Stromal cell of bone marrow (primary cell): ENCODE measurements at regions not wholly inside any gene's neighbourhood (a gene's known extent, or its start where the extent isn't known, plus 50 kb on each side); places are given as distances from the start of the nearest gene placed in this dataset.
"Not testable (repeated sequence)": the region's sequence is repeated elsewhere in the genome, so short reads cannot be mapped to it uniquely, and the experiment has no call there.

Source experiments
- DNase-seq: peaks from one replicate; pipeline ENCODE4 v3.0.0-alpha.2; 2012; ENCODE audit warnings: low read depth

DNA sequence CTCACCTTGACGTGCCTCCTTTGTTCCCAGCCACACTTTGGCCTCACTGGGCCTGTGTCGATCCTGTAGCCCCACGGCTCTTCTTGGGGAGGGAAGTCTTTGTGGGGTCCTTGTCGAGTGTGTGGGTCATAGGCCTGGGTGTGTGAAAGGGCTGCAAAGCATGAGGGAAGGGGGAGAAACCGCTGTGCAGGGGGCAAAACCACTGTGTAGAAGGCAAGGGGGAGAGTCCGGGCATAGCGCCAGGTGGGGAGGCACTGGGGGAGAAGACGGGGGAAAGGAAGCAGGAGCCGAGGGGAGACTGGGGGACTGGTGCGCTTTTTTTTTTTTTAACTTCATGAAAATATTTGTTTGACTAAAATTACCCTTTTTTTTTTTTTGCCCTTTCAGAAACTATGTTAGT, 65.1 kb upstream of the RASD2 start:
- no peak for DNase-seq

- DNase-seq, result no peak
Measured at GRCh38 chr22:35476341-35476740, 64.3 kb upstream of the RASD2 start.

DNA sequence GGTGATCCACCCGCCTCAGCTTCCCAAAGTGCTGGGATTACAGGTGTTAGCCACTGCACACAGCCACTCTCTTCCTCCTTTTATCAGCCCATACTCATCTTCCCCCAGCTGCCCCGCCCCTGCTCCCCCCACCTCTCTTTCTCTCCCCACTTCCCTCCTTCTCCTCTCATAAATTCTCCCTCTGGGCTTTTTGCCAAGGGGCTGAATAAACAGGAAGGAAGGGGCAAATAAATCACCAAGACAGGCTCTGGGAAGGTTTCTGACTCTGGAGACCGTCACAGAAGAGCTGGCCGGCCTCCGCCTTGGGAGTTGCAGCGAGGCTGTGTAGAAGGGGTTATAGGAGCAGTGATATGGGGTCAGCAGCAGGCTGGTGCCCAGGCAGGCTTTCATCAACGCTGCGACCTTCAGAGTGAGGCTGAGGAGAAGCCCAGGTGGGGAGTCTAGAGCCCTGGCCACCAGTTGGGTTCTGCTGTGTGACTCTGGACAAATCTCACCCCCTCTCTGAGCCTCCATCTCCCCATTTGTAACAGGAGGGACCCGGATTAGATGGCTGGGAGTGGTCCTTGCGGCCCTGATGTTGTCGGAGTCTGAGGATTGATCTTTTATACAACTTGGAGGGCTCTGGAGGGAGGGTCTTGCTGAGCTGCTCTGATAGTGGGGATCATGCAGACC, 62.6 kb upstream of the RASD2 start:
- DNase-seq, result peak; percentile 40

- DNase-seq, result no peak
Measured at GRCh38 chr22:35478633-35479107, 62.0 kb upstream of the RASD2 start.

DNA sequence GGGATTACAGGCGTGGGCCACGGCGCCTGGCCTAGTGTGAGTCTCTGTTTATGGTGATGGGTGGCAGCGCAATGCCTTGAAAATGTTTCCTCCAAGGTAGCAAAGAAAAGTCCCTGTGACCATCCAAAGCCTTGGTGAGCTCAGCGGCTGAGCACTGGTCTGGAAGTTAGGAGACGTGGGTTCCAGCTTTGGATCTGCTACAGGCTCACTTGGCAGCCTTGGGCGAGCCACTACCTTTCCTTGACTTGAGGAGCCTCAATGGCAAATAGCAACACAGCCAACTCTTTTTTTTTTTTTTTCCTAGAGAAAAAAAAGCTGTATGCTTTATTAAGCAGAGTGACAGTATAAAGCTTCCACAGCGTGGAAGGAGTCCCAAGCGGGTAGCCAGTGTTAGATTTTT, 61.3 kb upstream of the RASD2 start:
- no peak for DNase-seq

GRCh38 chr22:35479985-35480550, 60.6 kb upstream of the RASD2 start:
- no peak for DNase-seq

DNA sequence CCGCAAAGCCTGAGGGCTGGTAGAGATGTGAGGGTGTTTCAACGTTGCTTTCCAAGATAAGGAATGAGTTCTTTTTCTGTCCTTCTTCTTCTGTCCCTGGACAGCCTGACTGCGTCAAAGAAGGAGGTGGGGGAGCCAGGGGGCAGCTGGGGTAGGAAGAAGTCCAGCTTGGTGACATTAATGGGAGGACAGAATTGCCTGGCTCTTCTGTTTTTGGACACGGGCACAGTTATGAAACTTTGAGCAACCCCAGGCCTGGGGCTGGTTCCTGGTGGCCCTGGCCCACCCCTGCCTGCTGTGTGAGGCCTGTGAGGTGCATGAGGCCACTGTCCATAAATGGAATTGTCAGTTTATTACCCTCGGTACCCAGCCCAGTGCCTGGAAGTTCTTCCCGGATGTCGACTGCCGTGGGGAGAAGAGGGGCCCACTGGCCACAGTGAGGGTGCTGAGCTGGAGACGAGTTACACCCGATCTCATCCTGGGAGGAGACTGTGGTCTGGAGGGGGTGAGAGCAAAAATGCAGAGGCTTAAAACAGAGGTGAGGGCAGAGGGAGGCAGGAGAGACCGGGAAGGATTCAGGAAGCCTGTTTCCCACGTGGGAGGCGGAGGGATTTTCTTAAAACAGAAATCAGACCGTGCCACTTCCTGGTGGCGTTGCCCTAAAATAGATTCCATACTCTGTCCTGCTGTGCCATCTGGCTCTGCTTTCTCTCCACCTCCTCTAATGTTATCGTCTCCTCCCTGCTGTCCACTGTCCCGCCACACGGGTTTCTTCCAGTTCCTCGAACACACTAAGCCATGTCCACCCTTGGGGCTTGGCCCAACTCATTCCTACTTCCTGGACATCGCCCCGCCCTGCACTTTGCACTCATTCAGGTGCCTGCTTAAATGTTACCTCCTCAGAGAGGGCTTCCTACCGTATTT, 59.7 kb upstream of the RASD2 start:
- no peak for DNase-seq

DNA sequence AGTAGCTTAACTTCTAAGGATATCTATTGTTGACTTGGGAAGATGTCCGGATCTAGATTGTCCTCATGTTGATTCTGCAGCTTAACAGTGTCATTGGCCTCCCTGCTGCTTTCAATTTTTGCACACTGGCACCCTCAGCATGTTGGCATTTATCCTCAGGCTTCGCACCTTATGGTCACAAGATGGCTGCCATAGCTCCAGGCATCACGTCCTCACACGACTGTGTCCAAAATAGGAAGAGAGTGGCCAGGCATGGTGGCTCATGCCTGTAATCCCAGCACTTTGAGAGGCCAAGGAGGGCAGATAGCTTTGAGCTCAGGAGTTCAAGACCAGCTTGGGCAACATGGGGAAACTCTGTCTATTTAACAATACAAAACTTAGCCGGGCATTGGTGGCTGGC, 58.3 kb upstream of the RASD2 start:
- no peak for DNase-seq

DNA sequence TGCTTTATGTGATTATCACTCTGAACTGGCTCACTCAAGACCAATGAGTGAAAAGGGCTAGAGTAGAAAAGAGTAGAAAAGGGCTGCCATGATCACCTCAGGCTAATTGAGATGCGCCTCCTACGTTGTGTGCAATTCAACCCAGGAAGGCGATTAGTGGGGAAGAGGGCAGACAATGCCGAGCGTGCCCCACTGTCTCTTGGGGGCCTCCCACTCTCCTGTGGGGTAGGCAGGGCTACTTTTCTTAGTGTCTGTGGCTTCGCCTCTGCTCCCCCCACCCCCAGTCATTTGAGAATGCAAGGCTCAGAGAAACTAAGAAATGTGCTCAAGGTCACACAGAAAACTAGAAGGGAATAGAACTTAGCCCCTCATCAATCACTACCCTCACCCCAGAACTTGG, 57.7 kb upstream of the RASD2 start:
- DNase-seq, result no peak

- no peak for DNase-seq
Measured at GRCh38 chr22:35483730-35484129, 56.9 kb upstream of the RASD2 start.

GRCh38 chr22:35484651-35485556, 55.7 kb upstream of the RASD2 start:
- DNase-seq, result no peak

- DNase-seq, result no peak
Measured at GRCh38 chr22:35486116-35486631, 54.5 kb upstream of the RASD2 start.

DNA sequence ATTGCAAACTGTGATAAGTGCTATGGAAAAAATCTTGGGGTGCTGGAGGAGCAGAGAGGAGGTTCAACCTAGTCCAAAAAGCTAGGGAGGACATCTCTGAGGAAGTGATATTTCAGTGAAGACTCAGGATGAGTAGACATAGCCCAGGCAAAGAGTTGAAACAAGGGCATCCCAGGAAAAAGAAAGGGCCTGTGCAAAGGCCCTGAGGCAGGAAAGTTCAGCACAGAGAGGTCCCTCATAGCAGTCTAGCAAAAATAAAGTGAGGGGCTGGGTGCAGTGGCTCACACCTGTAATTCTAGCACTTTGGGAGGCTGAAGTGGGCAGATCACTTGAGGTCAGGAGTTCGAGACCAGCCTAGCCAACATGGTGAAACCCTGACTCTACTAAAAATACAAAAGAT, 53.0 kb upstream of the RASD2 start:
- not testable (repeated sequence) for DNase-seq

DNA sequence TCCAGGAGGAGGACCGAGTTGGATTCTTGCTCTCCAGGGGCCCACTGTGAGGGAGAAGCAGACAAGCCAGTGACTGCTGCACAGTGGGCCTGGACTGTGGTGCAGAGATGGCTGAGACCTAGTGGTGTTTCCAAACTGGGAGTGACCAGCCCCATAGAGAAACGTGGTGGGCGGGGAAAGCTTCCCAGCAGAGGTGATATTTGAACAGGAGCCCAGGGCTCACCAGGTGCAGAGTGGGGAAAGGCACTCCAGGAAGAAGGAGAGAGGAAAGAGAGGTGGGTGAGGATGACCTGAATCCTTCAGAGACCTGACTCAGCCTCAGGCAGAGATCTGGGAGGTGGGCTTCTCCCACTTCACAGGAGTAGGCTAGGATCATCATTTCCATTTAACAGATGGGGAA, 52.1 kb upstream of the RASD2 start:
- no peak for DNase-seq

GRCh38 chr22:35489239-35489638, 51.4 kb upstream of the RASD2 start:
- DNase-seq, result no peak
